Stomach (tissue), 4 donors: ENCODE measurements at regions not wholly inside any gene's neighbourhood (a gene's known extent, or its start where the extent isn't known, plus 50 kb on each side); places are given as distances from the start of the nearest gene placed in this dataset.

Experiments used
- CTCF ChIP-seq, 7 experiments: fragments of 450-650 bp in 4 of 7; fragments of 200-600 bp in 3 of 7; sonication (generic) in 3 of 7; IDR thresholded peaks; one replicate each; pipeline ENCODE4 v1.5.1; 2016 to 2019; ENCODE audit warnings: antibody characterized with exemption in 7 of 7, control low read depth in 2 of 7, mild to moderate bottlenecking in 1 of 7
- POLR2A ChIP-seq, 4 donors: fragments of 450-650 bp; IDR thresholded peaks; one replicate each; pipeline ENCODE4 v1.6.1; 2016; ENCODE audit warnings: antibody characterized with exemption in 4 of 4, control low read depth in 2 of 4, mild to moderate bottlenecking in 1 of 4, moderate library complexity in 1 of 4
- POLR2AphosphoS5 ChIP-seq, 3 donors: sonication (generic); formaldehyde crosslinking; IDR thresholded peaks; one replicate each; pipeline ENCODE4 v1.6.1; 2016; ENCODE audit warnings: antibody characterized with exemption in 3 of 3

- TF ChIP-seq POLR2AphosphoS5 (IDR thresholded peaks at IDR 0.05), result no peak
- TF ChIP-seq CTCF (IDR thresholded peaks at IDR 0.05), result no peak
- no peak for TF ChIP-seq POLR2A (IDR thresholded peaks at IDR 0.05)
Measured at GRCh38 chr14:50012644-50013043, 103.7 kb downstream of the VCPKMT start.
